ENCODE measurements at regions not wholly inside any gene's neighbourhood (a gene's known extent, or its start where the extent isn't known, plus 50 kb on each side); places are given as distances from the start of the nearest gene placed in this dataset.
A peak's percentile ranks its signal among the peaks of the same experiment; 100 is the strongest.

GRCh38 chr13:39951301-39951700, 295.8 kb downstream of the COG6 start:
- Mint-ChIP-seq H3K4me3 (no peak overlapping the region), H3K9me3 (peaks cover 2% of the 10 kb centered on the region), H3K27me3 (no peaks in the 10 kb centered on the region), H3K4me1 (peaks cover 52% of the 10 kb centered on the region), H3K27ac (peak overlapping the region; percentile 87), H3K36me3 (ENCODE audit: low read depth) (no peaks in the 10 kb centered on the region)
- ATAC-seq: no peak
- DNase-seq: no peak

GRCh38 chr13:39952249-39953233, 297.1 kb downstream of the COG6 start:
- Mint-ChIP-seq H3K36me3 (ENCODE audit: low read depth) (no peaks in the 10 kb centered on the region), H3K4me3 (peak overlapping the region; percentile 37), H3K4me1 (peaks cover 65% of the 10 kb centered on the region), H3K9me3 (no peaks in the 10 kb centered on the region), H3K27ac (peak overlapping the region; percentile 87), H3K27me3 (no peaks in the 10 kb centered on the region)
- DNase-seq (no peak), ATAC-seq (peak; percentile 9)

- H3K27ac Mint-ChIP-seq: no peak overlapping the region
- no peaks in the 10 kb centered on the region for H3K27me3 Mint-ChIP-seq
- no peaks in the 10 kb centered on the region for H3K36me3 Mint-ChIP-seq (ENCODE audit: low read depth)
- DNase-seq (no peak), ATAC-seq (no peak)
- peaks cover 65% of the 10 kb centered on the region for H3K4me1 Mint-ChIP-seq
- H3K9me3 Mint-ChIP-seq: no peaks in the 10 kb centered on the region
- H3K4me3 Mint-ChIP-seq: no peak overlapping the region
These were observed 299.0 kb downstream of the COG6 start for GRCh38 chr13:39954476-39954875.

- Mint-ChIP-seq H3K27me3 (no peaks in the 10 kb centered on the region), H3K27ac (peak overlapping the region; percentile 43), H3K4me1 (peaks cover 67% of the 10 kb centered on the region), H3K9me3 (no peaks in the 10 kb centered on the region), H3K36me3 (ENCODE audit: low read depth) (no peaks in the 10 kb centered on the region), H3K4me3 (peak overlapping the region; percentile 5)
- DNase-seq (no peak), ATAC-seq (peak; percentile 10)
These were observed 300.1 kb downstream of the COG6 start for GRCh38 chr13:39955560-39955959.

- H3K4me3 Mint-ChIP-seq: peak overlapping the region; percentile 37
- H3K4me1 Mint-ChIP-seq: peaks cover 65% of the 10 kb centered on the region
- H3K9me3 Mint-ChIP-seq: no peaks in the 10 kb centered on the region
- DNase-seq (peak; percentile 45), ATAC-seq (peak; percentile 93)
- peak overlapping the region; percentile 46 for H3K27ac Mint-ChIP-seq
- no peaks in the 10 kb centered on the region for H3K27me3 Mint-ChIP-seq
- H3K36me3 Mint-ChIP-seq (ENCODE audit: low read depth): no peaks in the 10 kb centered on the region
These were observed 300.6 kb downstream of the COG6 start for GRCh38 chr13:39956036-39956435.

GRCh38 chr13:39957868-39958677, 302.6 kb downstream of the COG6 start:
- no peaks in the 10 kb centered on the region for H3K36me3 Mint-ChIP-seq (ENCODE audit: low read depth)
- H3K4me1 Mint-ChIP-seq: peaks cover 47% of the 10 kb centered on the region
- H3K27me3 Mint-ChIP-seq: no peaks in the 10 kb centered on the region
- peak overlapping the region; percentile 72 for H3K4me3 Mint-ChIP-seq
- peak overlapping the region; percentile 39 for H3K27ac Mint-ChIP-seq
- no peaks in the 10 kb centered on the region for H3K9me3 Mint-ChIP-seq
- no peak for DNase-seq
- ATAC-seq: no peak

GRCh38 chr13:39959497-39960144, 304.2 kb downstream of the COG6 start:
- H3K27me3 Mint-ChIP-seq: no peaks in the 10 kb centered on the region
- ATAC-seq: no peak
- no peak overlapping the region for H3K27ac Mint-ChIP-seq
- no peaks in the 10 kb centered on the region for H3K36me3 Mint-ChIP-seq (ENCODE audit: low read depth)
- H3K4me1 Mint-ChIP-seq: peaks cover 41% of the 10 kb centered on the region
- no peaks in the 10 kb centered on the region for H3K9me3 Mint-ChIP-seq
- no peak for DNase-seq
- no peak overlapping the region for H3K4me3 Mint-ChIP-seq

- no peaks in the 10 kb centered on the region for H3K27me3 Mint-ChIP-seq
- peaks cover 39% of the 10 kb centered on the region for H3K4me1 Mint-ChIP-seq
- no peaks in the 10 kb centered on the region for H3K36me3 Mint-ChIP-seq (ENCODE audit: low read depth)
- DNase-seq (no peak), ATAC-seq (no peak)
- H3K4me3 Mint-ChIP-seq: no peak overlapping the region
- H3K27ac Mint-ChIP-seq: no peak overlapping the region
- H3K9me3 Mint-ChIP-seq: no peaks in the 10 kb centered on the region
These were observed 304.7 kb downstream of the COG6 start for GRCh38 chr13:39960191-39960590.

GRCh38 chr13:39961036-39961435, 305.6 kb downstream of the COG6 start:
- Mint-ChIP-seq H3K27me3 (no peaks in the 10 kb centered on the region), H3K27ac (no peak overlapping the region), H3K9me3 (no peaks in the 10 kb centered on the region), H3K4me3 (no peak overlapping the region), H3K4me1 (peaks cover 30% of the 10 kb centered on the region), H3K36me3 (ENCODE audit: low read depth) (no peaks in the 10 kb centered on the region)
- ATAC-seq (no peak), DNase-seq (no peak)

- no peaks in the 10 kb centered on the region for H3K9me3 Mint-ChIP-seq
- no peaks in the 10 kb centered on the region for H3K27me3 Mint-ChIP-seq
- H3K36me3 Mint-ChIP-seq (ENCODE audit: low read depth): no peaks in the 10 kb centered on the region
- DNase-seq (no peak), ATAC-seq (no peak)
- peaks cover 10% of the 10 kb centered on the region for H3K4me1 Mint-ChIP-seq
- H3K27ac Mint-ChIP-seq: no peak overlapping the region
- no peak overlapping the region for H3K4me3 Mint-ChIP-seq
These were observed 308.1 kb downstream of the COG6 start for GRCh38 chr13:39963612-39964011.

- no peak overlapping the region for H3K27ac Mint-ChIP-seq
- no peak for ATAC-seq
- no peak overlapping the region for H3K4me3 Mint-ChIP-seq
- peaks cover 9% of the 10 kb centered on the region for H3K4me1 Mint-ChIP-seq
- H3K36me3 Mint-ChIP-seq (ENCODE audit: low read depth): no peaks in the 10 kb centered on the region
- H3K27me3 Mint-ChIP-seq: no peaks in the 10 kb centered on the region
- no peak for DNase-seq
- no peaks in the 10 kb centered on the region for H3K9me3 Mint-ChIP-seq
These were observed 309.8 kb downstream of the COG6 start for GRCh38 chr13:39965309-39965708.

- no peak overlapping the region for H3K4me3 Mint-ChIP-seq
- H3K27ac Mint-ChIP-seq: no peak overlapping the region
These were observed 311.9 kb downstream of the COG6 start for GRCh38 chr13:39967199-39967959.

GRCh38 chr13:39968646-39969475, 313.4 kb downstream of the COG6 start:
- ATAC-seq (no peak), DNase-seq (no peak)
- H3K27ac Mint-ChIP-seq: no peak overlapping the region
- H3K4me1 Mint-ChIP-seq: peaks cover 16% of the 10 kb centered on the region
- no peaks in the 10 kb centered on the region for H3K9me3 Mint-ChIP-seq
- no peaks in the 10 kb centered on the region for H3K27me3 Mint-ChIP-seq
- H3K4me3 Mint-ChIP-seq: no peak overlapping the region
- no peaks in the 10 kb centered on the region for H3K36me3 Mint-ChIP-seq (ENCODE audit: low read depth)

More at GRCh38 chr13:39967199-39967959, 311.9 kb downstream of the COG6 start:
- H3K36me3 Mint-ChIP-seq (ENCODE audit: low read depth): no peaks in the 10 kb centered on the region
- no peaks in the 10 kb centered on the region for H3K27me3 Mint-ChIP-seq
- peaks cover 16% of the 10 kb centered on the region for H3K4me1 Mint-ChIP-seq
- ATAC-seq (no peak), DNase-seq (no peak)
- no peaks in the 10 kb centered on the region for H3K9me3 Mint-ChIP-seq
